ENCODE measurements at regions not wholly inside any gene's neighbourhood (a gene's known extent, or its start where the extent isn't known, plus 50 kb on each side); places are given as distances from the start of the nearest gene placed in this dataset.

GRCh38 chr17:55668312-55668920, 54.2 kb downstream of the TMEM100 start:
- DNase-seq (ENCODE audit: low read depth): no peak

GRCh38 chr17:55666806-55667205, 55.9 kb downstream of the TMEM100 start:
- DNase-seq (ENCODE audit: low read depth): no peak

DNA sequence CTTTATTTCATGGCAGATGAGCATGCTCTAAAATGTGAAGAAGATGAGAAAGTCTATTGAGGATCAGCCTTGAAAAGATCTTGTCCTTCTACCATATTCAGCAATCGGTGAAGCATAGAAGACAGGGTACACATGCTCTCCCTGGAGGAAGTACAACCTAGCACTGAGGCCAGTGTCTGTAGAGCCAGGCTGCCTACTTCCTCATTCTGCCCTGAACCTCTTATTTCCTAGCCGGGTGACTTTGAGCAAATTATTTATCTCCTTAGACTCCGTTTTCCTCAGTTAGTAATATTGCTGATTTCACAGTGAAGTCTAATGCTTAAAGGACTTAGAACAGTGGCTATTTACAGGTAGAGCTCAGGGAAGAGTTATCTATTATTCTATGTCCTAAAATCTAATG, 58.4 kb downstream of the TMEM100 start:
- DNase-seq (ENCODE audit: low read depth): no peak

DNA sequence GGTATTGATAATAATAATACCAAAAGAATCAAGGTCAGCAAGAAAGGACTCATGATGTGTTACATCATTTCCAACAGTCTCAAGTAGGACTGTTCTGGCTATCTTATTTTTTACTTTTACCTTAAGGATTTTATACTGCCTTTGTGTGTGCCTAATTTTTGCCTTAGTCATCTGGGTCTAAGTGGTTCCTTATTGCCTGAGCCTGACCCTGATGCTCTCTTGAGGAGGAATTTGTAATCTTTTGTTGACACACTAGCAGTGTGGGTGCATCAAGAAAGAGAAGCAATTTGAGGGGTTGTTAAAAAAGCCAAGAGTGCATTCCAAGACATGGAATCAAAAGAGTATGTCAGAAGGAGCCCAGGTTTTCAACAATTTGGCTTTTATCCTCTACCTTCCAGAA, 59.3 kb downstream of the TMEM100 start:
- no peak for DNase-seq (ENCODE audit: low read depth)

- DNase-seq (ENCODE audit: low read depth): no peak
Observed at GRCh38 chr17:55661963-55662834, 60.5 kb downstream of the TMEM100 start.

DNA sequence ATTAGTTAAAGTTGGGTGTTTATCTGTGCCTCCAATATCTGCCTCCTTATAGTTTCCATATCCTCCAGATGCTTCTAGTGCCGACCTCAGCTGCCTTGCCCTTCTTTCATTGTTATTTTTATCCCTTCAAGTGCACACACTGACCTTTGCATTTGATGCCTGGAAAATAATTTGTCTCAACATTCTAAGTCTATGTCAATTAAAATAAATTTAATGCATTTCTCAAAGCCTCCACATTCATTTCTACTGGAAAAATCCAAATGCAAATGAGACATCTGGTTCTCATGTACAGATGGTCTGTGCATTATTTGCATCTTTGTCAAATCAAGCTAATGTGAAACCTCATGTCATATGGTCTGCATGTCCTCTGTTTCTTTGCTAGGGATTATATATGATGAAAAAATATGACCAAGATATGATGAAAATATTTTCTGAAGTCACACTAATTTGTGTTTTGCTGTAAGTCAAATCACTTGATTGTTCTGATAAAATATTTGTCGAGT, 61.4 kb downstream of the TMEM100 start:
- DNase-seq (ENCODE audit: low read depth): no peak

DNA sequence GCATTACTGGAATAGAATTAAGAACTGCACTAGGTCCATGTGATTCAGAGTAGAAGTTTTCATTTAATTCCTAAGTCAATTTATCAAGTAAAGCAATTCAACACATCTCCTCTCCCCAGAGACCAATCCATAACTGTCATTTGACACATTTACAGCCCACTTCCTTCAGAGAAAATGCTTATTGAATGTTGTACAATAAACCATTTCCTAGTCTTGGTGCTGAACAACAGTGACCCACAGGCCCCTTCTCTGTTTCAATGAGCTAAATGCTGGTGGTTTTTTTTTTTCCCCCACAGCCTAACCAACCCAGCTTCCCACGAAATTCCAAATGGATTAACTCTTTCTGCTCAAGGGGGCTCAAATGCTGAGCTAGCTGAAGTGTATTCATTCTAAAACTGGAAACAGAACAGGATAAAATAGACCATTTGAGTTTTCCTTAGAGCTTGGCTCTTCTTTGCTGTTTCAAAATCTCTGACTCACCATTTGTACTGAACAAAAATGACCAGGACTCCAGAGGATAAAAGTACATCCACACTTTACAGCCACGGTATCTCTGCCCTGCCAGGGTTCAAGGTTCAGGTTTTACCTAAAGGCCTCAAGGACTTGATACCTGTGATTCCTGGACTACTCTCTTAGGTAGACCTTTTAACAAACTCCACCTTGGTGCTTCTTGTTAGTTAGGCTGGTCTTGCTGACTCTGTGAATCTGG, 62.3 kb downstream of the TMEM100 start:
- no peak for DNase-seq (ENCODE audit: low read depth)

- DNase-seq (ENCODE audit: low read depth): no peak
Observed at GRCh38 chr17:55659661-55660060, 63.0 kb downstream of the TMEM100 start.

GRCh38 chr17:55655777-55656176, 66.9 kb downstream of the TMEM100 start:
- no peak for DNase-seq (ENCODE audit: low read depth)

DNA sequence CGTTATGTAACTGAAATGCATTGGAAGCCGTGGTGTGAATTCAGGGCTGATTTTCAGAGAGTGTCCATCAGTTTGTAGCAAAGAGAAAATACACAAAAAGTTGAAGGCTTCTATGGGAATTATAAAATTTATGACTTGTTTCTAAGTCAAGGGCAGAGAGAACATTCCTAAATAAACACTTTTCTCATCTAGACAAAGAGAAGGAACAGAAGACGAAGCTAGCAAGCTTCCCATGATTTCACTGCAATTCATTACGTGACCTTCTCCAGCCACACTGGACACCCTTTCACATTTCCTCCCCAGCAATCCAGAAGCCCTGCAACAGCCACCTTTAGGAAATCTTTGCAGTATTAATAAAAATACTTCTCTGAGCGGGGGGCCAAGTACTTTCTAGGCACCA, 67.8 kb downstream of the TMEM100 start:
- no peak for DNase-seq (ENCODE audit: low read depth)

DNA sequence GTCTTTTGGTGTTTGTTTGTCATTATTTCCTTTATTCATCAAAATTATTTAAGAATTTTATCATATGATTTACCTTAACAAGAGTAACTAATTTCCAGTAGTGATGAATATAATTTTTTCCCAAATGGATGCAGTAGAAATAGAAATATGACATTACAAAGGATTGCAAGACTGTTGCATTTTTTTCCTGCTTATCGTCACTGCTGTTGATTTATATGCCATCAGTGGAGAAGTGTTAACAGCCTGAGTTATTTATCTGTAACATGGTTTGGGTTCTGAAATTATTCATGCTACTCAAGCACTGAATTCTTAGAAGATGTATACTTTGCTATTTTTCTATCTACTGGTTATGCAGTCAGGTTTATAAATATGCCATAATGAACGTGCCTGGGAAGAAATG, 68.6 kb downstream of the TMEM100 start:
- no peak for DNase-seq (ENCODE audit: low read depth)

DNA sequence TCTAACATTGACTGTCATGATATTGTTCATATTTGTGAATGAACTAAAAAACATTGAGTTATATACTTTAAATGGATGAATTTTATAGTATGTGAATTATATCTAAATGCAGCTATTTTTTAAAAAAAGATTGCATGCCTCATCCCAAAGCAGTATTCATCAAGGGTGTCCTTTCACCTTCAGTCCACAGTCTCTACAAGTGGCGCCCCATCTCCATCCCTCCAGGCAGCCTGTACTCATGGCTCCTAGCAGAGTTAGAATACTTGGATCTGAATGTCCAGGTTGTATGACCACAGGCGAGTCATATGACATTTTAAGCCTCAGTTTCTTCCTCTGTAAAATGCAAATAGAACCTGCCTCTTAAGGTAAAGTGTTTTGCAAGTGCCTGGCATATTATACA, 69.8 kb downstream of the TMEM100 start:
- DNase-seq (ENCODE audit: low read depth): no peak

GRCh38 chr17:55652114-55652823, 70.4 kb downstream of the TMEM100 start:
- DNase-seq (ENCODE audit: low read depth): no peak

GRCh38 chr17:55649957-55650597, 72.6 kb downstream of the TMEM100 start:
- DNase-seq (ENCODE audit: low read depth): no peak

- DNase-seq (ENCODE audit: low read depth): no peak
Observed at GRCh38 chr17:55648086-55648485, 74.6 kb downstream of the TMEM100 start.

- no peak for DNase-seq (ENCODE audit: low read depth)
Observed at GRCh38 chr17:55645361-55645760, 77.3 kb downstream of the TMEM100 start.

- DNase-seq (ENCODE audit: low read depth): no peak
Observed at GRCh38 chr17:55644346-55644745, 78.3 kb downstream of the TMEM100 start.

DNA sequence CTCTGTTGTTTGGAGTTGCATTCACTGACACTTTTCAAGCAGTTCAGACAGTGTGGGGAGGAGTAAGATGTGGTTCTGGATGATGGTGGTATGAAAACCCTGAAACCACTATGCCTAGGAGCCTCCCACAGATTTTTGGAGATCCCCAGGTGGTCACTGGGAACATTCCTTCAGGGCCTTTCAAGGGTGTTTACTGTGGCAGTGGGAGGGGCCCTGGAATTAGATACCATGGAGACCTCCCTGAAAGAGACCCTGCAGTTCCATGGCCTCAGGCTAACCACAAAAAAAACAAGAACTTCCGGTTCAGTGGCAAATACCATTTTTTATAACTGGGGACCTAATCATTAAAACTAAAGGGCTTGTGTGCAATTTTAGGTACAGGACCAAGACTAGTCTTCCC, 79.9 kb downstream of the TMEM100 start:
- peak; percentile 8 for DNase-seq (ENCODE audit: low read depth)

- peak; percentile 41 for DNase-seq (ENCODE audit: low read depth)
Observed at GRCh38 chr17:55641676-55642081, 81.0 kb downstream of the TMEM100 start.

DNA sequence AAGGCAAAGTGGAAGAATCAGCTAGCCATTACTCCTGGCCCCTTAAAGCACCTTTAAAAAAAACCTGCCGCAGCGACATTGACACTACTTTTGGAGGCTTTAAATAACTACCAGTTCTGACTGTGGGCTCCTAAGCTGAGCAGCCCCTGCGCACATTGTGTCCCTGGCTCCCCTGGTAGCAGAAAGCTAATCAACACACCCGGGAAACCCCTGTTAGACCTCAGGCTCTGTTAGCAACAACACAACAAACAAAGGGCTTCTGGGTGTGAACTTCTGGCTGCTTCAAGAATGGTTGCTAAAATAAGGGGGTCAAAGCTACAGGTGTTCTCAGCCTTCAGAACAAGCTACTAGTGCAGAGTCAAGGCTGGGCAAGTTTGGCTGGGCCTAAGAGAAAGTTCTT, 83.6 kb downstream of the TMEM100 start:
- DNase-seq (ENCODE audit: low read depth): no peak

- DNase-seq (ENCODE audit: low read depth): no peak
Observed at GRCh38 chr17:55635253-55635914, 87.3 kb downstream of the TMEM100 start.

Measured in CMK (cell line).